Neural progenitor cell (in vitro differentiated cells): ENCODE measurements at regions not wholly inside any gene's neighbourhood (a gene's known extent, or its start where the extent isn't known, plus 50 kb on each side); places are given as distances from the start of the nearest gene placed in this dataset.

Experiments used
- CTCF ChIP-seq: fragments of 200-600 bp; sonication (generic); IDR thresholded peaks from 2 replicates; pipeline ENCODE4 v1.5.1; 2017; ENCODE audit warnings: antibody characterized with exemption, mild to moderate bottlenecking
- EZH2 ChIP-seq: fragments of 200-600 bp; sonication (generic); IDR thresholded peaks from 2 replicates; pipeline ENCODE4 v1.6.1; 2017; ENCODE audit warnings: antibody characterized with exemption, mild to moderate bottlenecking, moderate library complexity
- EZH2phosphoT487 ChIP-seq: fragments of 200-600 bp; sonication (generic); IDR thresholded peaks from 2 replicates; pipeline ENCODE4 v1.6.1; 2017; ENCODE audit warnings: antibody characterized with exemption

- TF ChIP-seq CTCF (no peak), EZH2 (no peak), EZH2phosphoT487 (no peak)
These were observed 987.4 kb downstream of the SUCLG1 start for GRCh38 chr2:83471655-83472054.
